Ishikawa (cell line): ENCODE measurements at regions not wholly inside any gene's neighbourhood (a gene's known extent, or its start where the extent isn't known, plus 50 kb on each side); places are given as distances from the start of the nearest gene placed in this dataset.

ENCODE experiments used
- EGR1 ChIP-seq: IDR thresholded peaks from 2 replicates; pipeline ENCODE4 v1.6.1; 2012
- EP300 ChIP-seq: IDR thresholded peaks from 2 replicates; pipeline ENCODE4 v1.6.1; 2012; ENCODE audit warnings: borderline replicate concordance
- FOXM1 ChIP-seq: IDR thresholded peaks from 2 replicates; pipeline ENCODE4 v1.6.1; 2012; ENCODE audit warnings: low read depth, borderline replicate concordance
- RAD21 ChIP-seq: IDR thresholded peaks from 2 replicates; pipeline ENCODE4 v1.6.1; 2012; ENCODE audit warnings: low read depth
- TAF1 ChIP-seq: IDR thresholded peaks from 2 replicates; pipeline ENCODE4 v1.6.1; 2012; ENCODE audit warnings: low read depth, mild to moderate bottlenecking
- TCF12 ChIP-seq: IDR thresholded peaks from 2 replicates; pipeline ENCODE4 v1.6.1; 2012; ENCODE audit warnings: low read depth
- TEAD4 ChIP-seq: IDR thresholded peaks from 2 replicates; pipeline ENCODE4 v1.6.1; 2012
- TF ChIP-seq, protein P1 (sequence below): IDR thresholded peaks from 2 replicates; pipeline ENCODE4 v1.6.1; 2012
- TF ChIP-seq, protein P2 (sequence below): IDR thresholded peaks from 2 replicates; pipeline ENCODE4 v1.6.1; 2012; ENCODE audit warnings: low read depth, mild to moderate bottlenecking
- TF ChIP-seq, protein P3 (sequence below): IDR thresholded peaks from 2 replicates; pipeline ENCODE4 v1.6.1; 2012

DNA sequence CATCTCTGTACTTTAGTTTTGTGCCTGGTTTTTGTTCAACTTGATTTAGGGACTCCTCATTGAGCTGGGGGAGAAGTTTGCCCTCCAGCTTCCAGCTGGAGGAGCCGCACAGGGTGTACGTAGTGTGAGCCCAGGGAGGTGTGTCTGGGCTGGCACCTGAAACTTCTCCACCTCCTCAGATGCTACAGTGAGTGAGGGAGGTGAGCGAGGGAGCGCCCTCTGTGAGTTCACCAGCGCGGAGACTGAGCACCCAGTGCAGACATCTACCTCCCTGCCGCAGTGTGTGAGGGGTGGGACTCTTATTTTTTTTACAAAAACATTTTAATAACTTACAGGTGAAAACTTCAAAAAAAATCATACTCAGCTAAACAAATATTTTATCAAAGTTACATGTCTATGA lies 204.2 kb upstream of the HS6ST1 start:
- TF ChIP-seq, protein P1, sequence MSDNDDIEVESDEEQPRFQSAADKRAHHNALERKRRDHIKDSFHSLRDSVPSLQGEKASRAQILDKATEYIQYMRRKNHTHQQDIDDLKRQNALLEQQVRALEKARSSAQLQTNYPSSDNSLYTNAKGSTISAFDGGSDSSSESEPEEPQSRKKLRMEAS = no peak
- TF ChIP-seq, protein P2, sequence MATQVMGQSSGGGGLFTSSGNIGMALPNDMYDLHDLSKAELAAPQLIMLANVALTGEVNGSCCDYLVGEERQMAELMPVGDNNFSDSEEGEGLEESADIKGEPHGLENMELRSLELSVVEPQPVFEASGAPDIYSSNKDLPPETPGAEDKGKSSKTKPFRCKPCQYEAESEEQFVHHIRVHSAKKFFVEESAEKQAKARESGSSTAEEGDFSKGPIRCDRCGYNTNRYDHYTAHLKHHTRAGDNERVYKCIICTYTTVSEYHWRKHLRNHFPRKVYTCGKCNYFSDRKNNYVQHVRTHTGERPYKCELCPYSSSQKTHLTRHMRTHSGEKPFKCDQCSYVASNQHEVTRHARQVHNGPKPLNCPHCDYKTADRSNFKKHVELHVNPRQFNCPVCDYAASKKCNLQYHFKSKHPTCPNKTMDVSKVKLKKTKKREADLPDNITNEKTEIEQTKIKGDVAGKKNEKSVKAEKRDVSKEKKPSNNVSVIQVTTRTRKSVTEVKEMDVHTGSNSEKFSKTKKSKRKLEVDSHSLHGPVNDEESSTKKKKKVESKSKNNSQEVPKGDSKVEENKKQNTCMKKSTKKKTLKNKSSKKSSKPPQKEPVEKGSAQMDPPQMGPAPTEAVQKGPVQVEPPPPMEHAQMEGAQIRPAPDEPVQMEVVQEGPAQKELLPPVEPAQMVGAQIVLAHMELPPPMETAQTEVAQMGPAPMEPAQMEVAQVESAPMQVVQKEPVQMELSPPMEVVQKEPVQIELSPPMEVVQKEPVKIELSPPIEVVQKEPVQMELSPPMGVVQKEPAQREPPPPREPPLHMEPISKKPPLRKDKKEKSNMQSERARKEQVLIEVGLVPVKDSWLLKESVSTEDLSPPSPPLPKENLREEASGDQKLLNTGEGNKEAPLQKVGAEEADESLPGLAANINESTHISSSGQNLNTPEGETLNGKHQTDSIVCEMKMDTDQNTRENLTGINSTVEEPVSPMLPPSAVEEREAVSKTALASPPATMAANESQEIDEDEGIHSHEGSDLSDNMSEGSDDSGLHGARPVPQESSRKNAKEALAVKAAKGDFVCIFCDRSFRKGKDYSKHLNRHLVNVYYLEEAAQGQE = no peak
- TF ChIP-seq RAD21 (no peak), EP300 (no peak), TAF1 (no peak), EGR1 (no peak), TCF12 (no peak), FOXM1 (no peak), TEAD4 (no peak)
- TF ChIP-seq, protein P3, sequence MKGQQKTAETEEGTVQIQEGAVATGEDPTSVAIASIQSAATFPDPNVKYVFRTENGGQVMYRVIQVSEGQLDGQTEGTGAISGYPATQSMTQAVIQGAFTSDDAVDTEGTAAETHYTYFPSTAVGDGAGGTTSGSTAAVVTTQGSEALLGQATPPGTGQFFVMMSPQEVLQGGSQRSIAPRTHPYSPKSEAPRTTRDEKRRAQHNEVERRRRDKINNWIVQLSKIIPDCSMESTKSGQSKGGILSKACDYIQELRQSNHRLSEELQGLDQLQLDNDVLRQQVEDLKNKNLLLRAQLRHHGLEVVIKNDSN = no peak
